K562 (cell line): ENCODE measurements at regions not wholly inside any gene's neighbourhood (a gene's known extent, or its start where the extent isn't known, plus 50 kb on each side); places are given as distances from the start of the nearest gene placed in this dataset.

Source experiments
- BRD9 ChIP-seq: fragments of 450-650 bp; IDR thresholded peaks from 2 replicates; pipeline ENCODE4 v1.6.1; 2018; ENCODE audit warnings: low read depth; ENCODE audit not compliant: partially characterized antibody
- C11orf30 ChIP-seq: fragments of 450-650 bp; IDR thresholded peaks from 2 replicates; pipeline ENCODE4 v1.6.1; 2016; ENCODE audit warnings: low read depth, mild to moderate bottlenecking
- CC2D1A ChIP-seq: fragments of 450-650 bp; IDR thresholded peaks from 2 replicates; pipeline ENCODE4 v1.6.1; 2017; ENCODE audit warnings: mild to moderate bottlenecking
- CREB3 ChIP-seq: fragments of 450-650 bp; conservative IDR thresholded peaks from 2 replicates; pipeline ENCODE4 v1.6.1; 2016; ENCODE audit warnings: missing genetic modification characterization, low read depth, mild to moderate bottlenecking, missing compliant biosample characterization, moderate library complexity
- CREB3L1 ChIP-seq: fragments of 450-650 bp; IDR thresholded peaks from 2 replicates; pipeline ENCODE4 v1.6.1; 2014; ENCODE audit warnings: low read depth, mild to moderate bottlenecking, moderate library complexity, borderline replicate concordance
- EP300 ChIP-seq: IDR thresholded peaks from 2 replicates; pipeline ENCODE4 v1.6.1; 2012; ENCODE audit warnings: low read length, improper control_type of control experiment
- ESRRA ChIP-seq: fragments of 450-650 bp; IDR thresholded peaks from 2 replicates; pipeline ENCODE4 v1.6.1; 2014; ENCODE audit warnings: low read depth, mild to moderate bottlenecking, moderate library complexity, borderline replicate concordance
- FOXP1 ChIP-seq: sonication (generic); formaldehyde crosslinking; IDR thresholded peaks from 2 replicates; pipeline ENCODE4 v1.8.0; 2022; ENCODE audit warnings: mild to moderate bottlenecking, missing genetic modification reagents
- HES1 ChIP-seq: fragments of 450-650 bp; IDR thresholded peaks from 2 replicates; pipeline ENCODE4 v1.6.1; 2016; ENCODE audit warnings: low read depth, mild to moderate bottlenecking, moderate library complexity
- HOXB6 ChIP-seq: fragments of 250-450 bp; sonication (Bioruptor Pico); IDR thresholded peaks from 2 replicates; pipeline ENCODE4 v1.5.1; 2022; ENCODE audit warnings: mild to moderate bottlenecking, borderline replicate concordance
- RBBP5 ChIP-seq: fragments of 200-600 bp; sonication (generic); IDR thresholded peaks from 2 replicates; pipeline ENCODE4 v1.6.1; 2012; ENCODE audit warnings: borderline replicate concordance, mild to moderate bottlenecking, low read length, control low read depth, inconsistent platforms; ENCODE audit not compliant: insufficient read depth, poor library complexity, severe bottlenecking
- RREB1 ChIP-seq: fragments of 250-450 bp; sonication (Bioruptor Pico); IDR thresholded peaks from 2 replicates; pipeline ENCODE4 v1.4.0; 2020
- SMARCC2 ChIP-seq: fragments of 450-650 bp; IDR thresholded peaks from 2 replicates; pipeline ENCODE4 v1.6.1; 2017; ENCODE audit warnings: antibody characterized with exemption, moderate library complexity, mild to moderate bottlenecking, low read depth
- THAP7 ChIP-seq: fragments of 250-450 bp; sonication (Bioruptor Pico); IDR thresholded peaks from 2 replicates; pipeline ENCODE4 v1.5.0; 2021
- ZFP36 ChIP-seq: fragments of 150-350 bp; IDR thresholded peaks from 2 replicates; pipeline ENCODE4 v1.6.1; 2018; ENCODE audit warnings: low read length, low read depth; ENCODE audit not compliant: partially characterized antibody
- ZNF444 ChIP-seq: fragments of 250-450 bp; sonication (Bioruptor Pico); IDR thresholded peaks from 2 replicates; pipeline ENCODE4 v1.4.0; 2020; ENCODE audit warnings: mild to moderate bottlenecking, moderate library complexity
- ZNF655 ChIP-seq: fragments of 250-450 bp; sonication (Bioruptor Pico); IDR thresholded peaks from 2 replicates; pipeline ENCODE4 v1.5.0; 2021

GRCh38 chr4:138910914-138911336, 104.7 kb upstream of the NOCT start (continued):
- TF ChIP-seq RREB1 (CRISPR knock-in tag) (peak; percentile 97), FOXP1 (CRISPR knock-in tag) (peak; percentile 76; the same call in 1 of the 2 replicates), CREB3L1 (peak; percentile 72; the same call in 1 of the 2 replicates), HES1 (no peak), ZNF655 (CRISPR knock-in tag) (no peak), SMARCC2 (peak; percentile 87), EP300 (peak; percentile 96), THAP7 (CRISPR knock-in tag) (no peak), C11orf30 (peak; percentile 81), CC2D1A (peak; percentile 89; the same call in 1 of the 2 replicates), ZFP36 (peak; percentile 5), HOXB6 (CRISPR knock-in tag) (no peak), BRD9 (peak; percentile 42), ZNF444 (CRISPR knock-in tag) (no peak), RBBP5 (peak; percentile 25), ESRRA (peak; percentile 50; the same call in 1 of the 2 replicates), CREB3 (tag) (no peak)
